ENCODE measurements at regions not wholly inside any gene's neighbourhood (a gene's known extent, or its start where the extent isn't known, plus 50 kb on each side); places are given as distances from the start of the nearest gene placed in this dataset.

- TF ChIP-seq ZNF281 (CRISPR knock-in tag; IDR thresholded peaks at IDR 0.05; ENCODE audit: borderline replicate concordance) (no peak), MEF2D (CRISPR knock-in tag; IDR thresholded peaks at IDR 0.05) (no peak), PRDM4 (CRISPR knock-in tag; IDR thresholded peaks at IDR 0.05; ENCODE audit: borderline replicate concordance) (no peak), FOXC1 (CRISPR knock-in tag; IDR thresholded peaks at IDR 0.05; ENCODE audit: borderline replicate concordance) (no peak), MAX (IDR thresholded peaks at IDR 0.05) (peak; percentile 44; the same call in 1 of the 2 replicates), HCFC1 (IDR thresholded peaks at IDR 0.05; ENCODE audit: low read depth, low read length) (no peak), ONECUT2 (CRISPR knock-in tag; IDR thresholded peaks at IDR 0.05) (no peak), ZBTB25 (CRISPR knock-in tag; IDR thresholded peaks at IDR 0.05) (no peak), ZNF589 (CRISPR knock-in tag; conservative IDR thresholded peaks at IDR 0.05) (no peak), ZNF800 (CRISPR knock-in tag; IDR thresholded peaks at IDR 0.05) (no peak), CC2D1A (CRISPR knock-in tag; IDR thresholded peaks at IDR 0.05) (no peak), HIC2 (CRISPR knock-in tag; IDR thresholded peaks at IDR 0.05; ENCODE audit: low read depth) (no peak), ZFP36L1 (CRISPR knock-in tag; IDR thresholded peaks at IDR 0.05) (no peak), GRHL1 (CRISPR knock-in tag; conservative IDR thresholded peaks at IDR 0.05) (no peak), TBX3 (IDR thresholded peaks at IDR 0.05; ENCODE audit: borderline replicate concordance) (no peak), PTBP1 (IDR thresholded peaks at IDR 0.05; ENCODE audit: low read depth, low read length, poor library complexity, severe bottlenecking) (no peak), THAP7 (CRISPR knock-in tag; IDR thresholded peaks at IDR 0.05) (no peak)
Measured at GRCh38 chr4:10320130-10320529, 137.1 kb downstream of the ZNF518B start (continued).
